ENCODE measurements at regions not wholly inside any gene's neighbourhood (a gene's known extent, or its start where the extent isn't known, plus 50 kb on each side); places are given as distances from the start of the nearest gene placed in this dataset.

- TF ChIP-seq EZH2 (IDR thresholded peaks at IDR 0.05) (no peak), POLR2AphosphoS5 (IDR thresholded peaks at IDR 0.05; ENCODE audit: borderline replicate concordance, low read depth, low read length) (no peak), FOXP2 (optimal IDR thresholded peaks at IDR 0.05; ENCODE audit: control extremely low read depth, extremely low read length, insufficient read depth) (no peak)
Measured at GRCh38 chr15:93158097-93158900, 69.3 kb upstream of the RGMA start.

Data from SK-N-MC (cell line).